GM12874 (cell line): ENCODE measurements at regions not wholly inside any gene's neighbourhood (a gene's known extent, or its start where the extent isn't known, plus 50 kb on each side); places are given as distances from the start of the nearest gene placed in this dataset.
A peak's percentile ranks its signal among the peaks of the same experiment; 100 is the strongest.

Source experiments
- CTCF ChIP-seq: IDR thresholded peaks from 2 replicates; pipeline ENCODE4 v1.5.1; 2011; ENCODE audit warnings: low read depth, mild to moderate bottlenecking, control low read depth, low read length, moderate library complexity; ENCODE audit not compliant: insufficient read depth

DNA sequence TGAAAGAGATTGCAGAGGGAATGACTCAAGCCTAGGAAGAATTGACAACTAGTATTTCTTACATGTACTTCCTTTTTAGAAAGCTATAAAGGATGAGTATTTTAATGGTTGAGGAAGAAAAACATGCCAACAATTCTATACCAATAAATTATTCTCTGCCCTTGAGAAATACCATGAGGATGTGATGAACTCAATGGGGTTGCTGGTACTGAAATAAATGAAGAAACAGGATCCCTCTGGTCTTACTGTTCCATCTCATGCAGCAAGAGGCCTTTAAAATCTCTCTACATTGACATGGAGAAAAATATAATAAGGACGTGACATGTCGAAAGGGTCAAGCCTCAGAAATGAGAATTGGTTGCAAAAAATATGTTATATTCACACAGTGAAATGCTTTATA, 477.3 kb downstream of the GABRG2 start:
- no peak for TF ChIP-seq CTCF

DNA sequence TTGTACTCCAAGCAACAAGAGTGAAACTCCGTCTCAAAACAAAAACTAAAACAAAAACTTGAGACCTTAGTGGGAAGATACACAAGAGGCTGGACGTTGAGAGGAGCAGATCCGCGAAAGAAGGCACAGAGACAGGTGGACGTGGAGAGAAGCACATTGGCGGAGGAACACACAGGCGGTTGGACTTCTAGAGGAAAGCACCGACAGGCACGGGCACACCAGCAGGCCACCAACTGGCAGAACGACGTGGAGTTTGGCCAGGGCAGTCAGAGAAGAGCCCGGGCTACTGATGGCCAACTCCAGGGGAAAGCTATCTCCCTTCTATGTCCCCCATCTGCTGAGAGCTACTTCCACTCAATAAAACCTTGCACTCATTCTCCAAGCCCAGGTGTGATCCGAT, 482.7 kb downstream of the GABRG2 start:
- TF ChIP-seq CTCF, result no peak

DNA sequence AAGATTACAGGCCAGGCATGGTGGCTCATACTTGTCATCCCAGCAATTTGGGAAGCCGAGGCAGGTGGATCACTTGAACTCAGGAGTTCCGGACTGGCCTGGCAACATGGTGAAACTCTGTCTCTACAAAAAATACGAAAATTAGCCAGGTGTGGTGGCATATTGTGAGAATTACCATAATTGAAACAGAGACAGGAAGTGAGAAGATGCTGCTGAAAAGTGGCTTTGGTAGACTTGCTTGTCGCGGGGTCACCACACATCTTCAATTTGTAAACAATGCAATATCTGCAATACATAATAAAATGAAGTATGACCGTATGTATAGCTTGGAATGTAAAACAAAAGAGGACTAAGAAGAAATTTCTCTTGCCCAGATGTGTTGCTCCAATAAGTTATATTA, 490.5 kb downstream of the GABRG2 start:
- no peak for TF ChIP-seq CTCF

DNA sequence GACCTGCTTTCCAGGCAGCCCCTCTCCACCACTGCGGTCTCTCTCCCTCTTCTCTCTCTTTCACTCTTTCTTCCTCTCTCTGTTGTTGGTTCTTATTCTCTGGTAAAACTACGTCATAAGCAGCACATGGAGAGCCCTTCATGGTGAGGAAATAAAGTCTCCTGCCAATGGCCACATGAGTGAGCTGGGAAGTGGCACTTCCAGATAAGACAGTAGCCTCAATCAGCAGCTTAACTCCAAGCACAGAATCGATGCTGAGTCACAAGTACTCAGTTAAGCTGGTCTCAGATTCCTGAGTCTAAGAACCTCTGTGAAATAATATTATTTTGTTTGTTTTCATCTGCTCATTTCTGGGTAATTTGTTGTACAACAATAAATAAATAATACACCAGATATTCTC, 500.1 kb downstream of the GABRG2 start:
- no peak for TF ChIP-seq CTCF

- no peak for TF ChIP-seq CTCF
These were observed 506.2 kb downstream of the GABRG2 start for GRCh38 chr5:162573758-162574157.

- TF ChIP-seq CTCF, result no peak
These were observed 524.2 kb downstream of the GABRG2 start for GRCh38 chr5:162591724-162592123.

- peak; percentile 38; the same call in 1 of the 2 replicates for TF ChIP-seq CTCF
These were observed 526.3 kb downstream of the GABRG2 start for GRCh38 chr5:162593881-162594280.
